Neuronal stem cell (in vitro differentiated cells): ENCODE measurements at regions not wholly inside any gene's neighbourhood (a gene's known extent, or its start where the extent isn't known, plus 50 kb on each side); places are given as distances from the start of the nearest gene placed in this dataset.

Experiments
- DNase-seq: peaks from one replicate; pipeline ENCODE4 v3.0.0-alpha.2; 2013; ENCODE audit warnings: low spot score
- H2AFZ ChIP-seq: one replicate; pipeline ENCODE4 v1.6.1; 2013; ENCODE audit warnings: mild to moderate bottlenecking, low read length, inconsistent platforms
- H2AK5ac ChIP-seq: 2 replicates; pipeline ENCODE4 v1.6.1; 2013; ENCODE audit warnings: low read depth, mild to moderate bottlenecking, inconsistent platforms, low read length, moderate library complexity, mixed read lengths
- H2BK120ac ChIP-seq: 2 replicates; pipeline ENCODE4 v1.6.1; 2013; ENCODE audit warnings: low read depth, mild to moderate bottlenecking, inconsistent platforms, low read length, moderate library complexity, mixed read lengths
- H2BK12ac ChIP-seq: one replicate; pipeline ENCODE4 v1.6.1; 2013; ENCODE audit warnings: low read length, inconsistent platforms
- H2BK15ac ChIP-seq: 2 replicates; pipeline ENCODE4 v1.6.1; 2013; ENCODE audit warnings: mild to moderate bottlenecking, low read length, inconsistent platforms, mixed read lengths
- H2BK5ac ChIP-seq: one replicate; pipeline ENCODE4 v1.6.1; 2013; ENCODE audit warnings: inconsistent platforms, mild to moderate bottlenecking, low read length, moderate library complexity
- H3K14ac ChIP-seq: one replicate; pipeline ENCODE4 v1.6.1; 2013; ENCODE audit warnings: low read length, inconsistent platforms
- H3K18ac ChIP-seq: 2 replicates; pipeline ENCODE4 v1.6.1; 2013; ENCODE audit warnings: low read length, inconsistent platforms
- H3K23ac ChIP-seq: 2 replicates; pipeline ENCODE4 v1.6.1; 2013; ENCODE audit warnings: low read depth, mild to moderate bottlenecking, mixed read lengths, low read length, inconsistent platforms; ENCODE audit not compliant: poor library complexity
- H3K27ac ChIP-seq: replicated peaks from 3 replicates; pipeline ENCODE4 v1.5.1; 2013; ENCODE audit warnings: low read length, inconsistent platforms
- H3K27me3 ChIP-seq, 3 experiments: 2 replicates each; pipeline ENCODE4 v1.6.1; 2013; ENCODE audit warnings: low read length in 3 of 3, mild to moderate bottlenecking in 2 of 3, inconsistent platforms in 1 of 3, low read depth in 1 of 3, mixed read lengths in 1 of 3, moderate library complexity in 1 of 3; ENCODE audit not compliant: control insufficient read depth in 3 of 3, insufficient read depth in 3 of 3
- H3K36me3 ChIP-seq, 2 donors: replicated peaks in 1 of 2; 2 replicates each; pipeline ENCODE4 v1.6.1; 2013; ENCODE audit warnings: low read length in 2 of 2; ENCODE audit not compliant: control insufficient read depth in 2 of 2, insufficient read depth in 2 of 2
- H3K4ac ChIP-seq: 2 replicates; pipeline ENCODE4 v1.6.1; 2013; ENCODE audit warnings: inconsistent platforms, mild to moderate bottlenecking, low read length, moderate library complexity
- H3K4me1 ChIP-seq, 2 donors: 1 replicate in 1 of 2; 2 replicates in 1 of 2; pipeline ENCODE4 v1.6.1; 2013; ENCODE audit warnings: low read length in 2 of 2, low read depth in 1 of 2; ENCODE audit not compliant: control insufficient read depth in 2 of 2, insufficient read depth in 1 of 2
- H3K4me2 ChIP-seq: one replicate; pipeline ENCODE4 v1.6.1; 2013; ENCODE audit warnings: mild to moderate bottlenecking, low read length, inconsistent platforms; ENCODE audit not compliant: insufficient read depth, poor library complexity, severe bottlenecking
- H3K4me3 ChIP-seq, 2 donors: 2 replicates each; pipeline ENCODE4 v1.5.1; 2013; ENCODE audit warnings: low read length in 2 of 2, mild to moderate bottlenecking in 2 of 2, inconsistent platforms in 1 of 2, moderate library complexity in 1 of 2
- H3K79me1 ChIP-seq: one replicate; pipeline ENCODE4 v1.6.1; 2013; ENCODE audit warnings: low read depth, mild to moderate bottlenecking, inconsistent platforms, low read length, moderate library complexity
- H3K9ac ChIP-seq: one replicate; pipeline ENCODE4 v1.6.1; 2013; ENCODE audit warnings: mild to moderate bottlenecking, low read depth, low read length, inconsistent platforms; ENCODE audit not compliant: poor library complexity
- H3K9me3 ChIP-seq, 2 donors: replicated peaks in 1 of 2; 2 replicates each; pipeline versions ENCODE3 to v1.6.1; 2013; ENCODE audit warnings: low read length in 2 of 2, mild to moderate bottlenecking in 2 of 2, inconsistent platforms in 1 of 2, low read depth in 1 of 2, mixed read lengths in 1 of 2, moderate library complexity in 1 of 2; ENCODE audit not compliant: control insufficient read depth in 2 of 2, insufficient read depth in 1 of 2
- H4K8ac ChIP-seq: one replicate; pipeline ENCODE4 v1.6.1; 2013; ENCODE audit warnings: low read depth, mild to moderate bottlenecking, inconsistent platforms, low read length, moderate library complexity
- H4K91ac ChIP-seq: one replicate; pipeline ENCODE4 v1.6.1; 2013; ENCODE audit warnings: low read length, low read depth, mild to moderate bottlenecking, inconsistent platforms; ENCODE audit not compliant: poor library complexity
- WGBS, 2 donors: extraction: QIAGEN DNeasy Blood & Tissue Kit; methylation state at CpG; one replicate each; pipeline ENCODE4 v1.1.7; 2013; ENCODE audit warnings: missing lambda C conversion rate in 2 of 2, mixed read lengths in 1 of 2; ENCODE audit not compliant: insufficient read length in 2 of 2, insufficient replicate concordance in 1 of 2; ENCODE audit errors: extremely low coverage in 2 of 2; 5-methylcytosine and 5-hydroxymethylcytosine counted together

DNA sequence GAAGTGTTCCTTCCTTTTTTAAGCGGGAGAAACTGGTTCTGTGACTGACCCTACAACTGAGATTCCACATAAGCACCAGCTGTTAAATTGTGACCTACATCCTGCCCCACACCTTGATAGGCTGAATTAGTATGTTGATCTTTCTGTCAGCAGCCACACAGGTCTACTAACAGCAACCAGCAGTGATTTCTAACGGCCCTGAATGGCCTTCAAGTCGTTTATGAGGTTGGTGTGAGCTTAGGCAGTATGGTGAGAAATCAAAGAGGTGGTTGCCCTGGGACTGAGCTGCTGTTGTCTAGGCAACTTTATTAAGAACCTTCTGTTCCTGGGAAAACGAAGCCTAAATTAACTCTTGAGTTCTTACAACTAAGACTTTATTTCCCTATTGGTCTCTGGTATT, 197.2 kb upstream of the FSHR start:
- H3K36me3 ChIP-seq: no peaks in the 10 kb centered on the region
- H3K4me1 ChIP-seq: no peaks in the 10 kb centered on the region
- no peak overlapping the region for H2BK15ac ChIP-seq
- no peak overlapping the region for H3K27ac ChIP-seq
- no peak overlapping the region for H3K4ac ChIP-seq
- DNase-seq: no peak
- H3K9ac ChIP-seq: no peak overlapping the region
- no peak overlapping the region for H3K4me3 ChIP-seq
- H3K27me3 ChIP-seq: no peaks in the 10 kb centered on the region
- H3K9me3 ChIP-seq: no peaks in the 10 kb centered on the region
- no CpG with 5 or more reads among the region's 4 CpGs for WGBS, 2 donors
- H2BK12ac ChIP-seq: no peak overlapping the region
- no peak overlapping the region for H2AK5ac ChIP-seq
- H2BK120ac ChIP-seq: no peak overlapping the region
- H3K79me1 ChIP-seq: no peaks in the 10 kb centered on the region
- no peak overlapping the region for H2AFZ ChIP-seq
- H3K4me2 ChIP-seq: no peak overlapping the region
- no peak overlapping the region for H3K14ac ChIP-seq
- no peak overlapping the region for H4K91ac ChIP-seq
- no peak overlapping the region for H3K18ac ChIP-seq
- H2BK5ac ChIP-seq: no peak overlapping the region
- H3K23ac ChIP-seq: no peak overlapping the region
- H4K8ac ChIP-seq: no peak overlapping the region

- H3K27me3 ChIP-seq: no peaks in the 10 kb centered on the region
- no peak overlapping the region for H3K4me3 ChIP-seq
- H3K4me2 ChIP-seq: no peak overlapping the region
- no peaks in the 10 kb centered on the region for H3K79me1 ChIP-seq
- H3K36me3 ChIP-seq: no peaks in the 10 kb centered on the region
- H3K4me1 ChIP-seq: peaks cover 0 to 5% of the 10 kb centered on the region in 2 donors
- H4K8ac ChIP-seq: no peak overlapping the region
- no peaks in the 10 kb centered on the region for H3K9me3 ChIP-seq
- no peak overlapping the region for H2BK12ac ChIP-seq
- H3K9ac ChIP-seq: no peak overlapping the region
- no peak overlapping the region for H2AFZ ChIP-seq
- H2BK15ac ChIP-seq: no peak overlapping the region
- no peak overlapping the region for H2BK120ac ChIP-seq
- no CpG with 5 or more reads among the region's 3 CpGs for WGBS, 2 donors
- no peak overlapping the region for H3K27ac ChIP-seq
- H3K14ac ChIP-seq: no peak overlapping the region
- no peak overlapping the region for H2AK5ac ChIP-seq
- DNase-seq: no peak
- H4K91ac ChIP-seq: no peak overlapping the region
- no peak overlapping the region for H3K4ac ChIP-seq
- H2BK5ac ChIP-seq: no peak overlapping the region
- H3K23ac ChIP-seq: no peak overlapping the region
- no peak overlapping the region for H3K18ac ChIP-seq
These were observed 189.3 kb upstream of the FSHR start for GRCh38 chr2:49343638-49344037.

- H3K4me2 ChIP-seq: no peak overlapping the region
- no peak overlapping the region for H2BK5ac ChIP-seq
- no peak overlapping the region for H2AFZ ChIP-seq
- no peak overlapping the region for H3K4ac ChIP-seq
- no peaks in the 10 kb centered on the region for H3K9me3 ChIP-seq
- DNase-seq: no peak
- H2BK120ac ChIP-seq: no peak overlapping the region
- no peak overlapping the region for H3K18ac ChIP-seq
- H3K14ac ChIP-seq: no peak overlapping the region
- no peak overlapping the region for H3K4me3 ChIP-seq
- H2AK5ac ChIP-seq: no peak overlapping the region
- H2BK15ac ChIP-seq: no peak overlapping the region
- H4K8ac ChIP-seq: no peak overlapping the region
- H2BK12ac ChIP-seq: no peak overlapping the region
- no peak overlapping the region for H3K9ac ChIP-seq
- no peak overlapping the region for H4K91ac ChIP-seq
- no peak overlapping the region for H3K23ac ChIP-seq
- no peaks in the 10 kb centered on the region for H3K27me3 ChIP-seq
- peaks cover 0 to 5% of the 10 kb centered on the region in 2 donors for H3K4me1 ChIP-seq
- H3K27ac ChIP-seq: no peak overlapping the region
- H3K79me1 ChIP-seq: no peaks in the 10 kb centered on the region
- WGBS, 2 donors: no CpG with 5 or more reads among the region's 1 CpG
- H3K36me3 ChIP-seq: no peaks in the 10 kb centered on the region
These were observed 187.8 kb upstream of the FSHR start for GRCh38 chr2:49342156-49342555.

DNA sequence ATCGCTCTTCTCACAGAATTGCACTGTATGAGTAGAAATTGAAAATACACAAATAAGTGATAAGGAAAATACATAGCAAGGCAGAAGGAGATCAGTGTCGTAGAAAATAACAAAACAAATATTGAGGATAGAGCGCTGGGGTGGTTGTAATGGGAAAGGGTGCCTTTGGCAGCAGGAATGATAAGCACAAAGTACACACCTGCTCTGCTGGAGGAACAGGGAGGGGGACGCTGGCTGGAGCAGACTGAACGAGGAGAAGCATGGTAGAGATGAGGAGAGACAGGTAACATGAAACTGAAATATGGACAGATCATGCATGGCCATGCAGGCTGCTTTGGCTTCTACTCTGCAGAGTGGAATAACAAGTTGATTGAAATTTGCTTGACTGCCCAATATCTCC, 181.2 kb upstream of the FSHR start:
- H3K18ac ChIP-seq: no peak overlapping the region
- H2BK5ac ChIP-seq: no peak overlapping the region
- H3K79me1 ChIP-seq: no peaks in the 10 kb centered on the region
- WGBS, 2 donors: no CpG with 5 or more reads among the region's 5 CpGs
- H3K27me3 ChIP-seq: no peaks in the 10 kb centered on the region
- H3K9me3 ChIP-seq: no peaks in the 10 kb centered on the region
- DNase-seq: no peak
- no peak overlapping the region for H4K91ac ChIP-seq
- H2AFZ ChIP-seq: no peak overlapping the region
- H3K4me3 ChIP-seq: no peak overlapping the region
- H3K4me1 ChIP-seq: peaks cover 0 to 5% of the 10 kb centered on the region in 2 donors
- no peak overlapping the region for H3K4me2 ChIP-seq
- no peak overlapping the region for H2BK15ac ChIP-seq
- no peak overlapping the region for H2BK120ac ChIP-seq
- H2AK5ac ChIP-seq: no peak overlapping the region
- H3K27ac ChIP-seq: no peak overlapping the region
- no peak overlapping the region for H2BK12ac ChIP-seq
- no peak overlapping the region for H4K8ac ChIP-seq
- H3K23ac ChIP-seq: no peak overlapping the region
- no peaks in the 10 kb centered on the region for H3K36me3 ChIP-seq
- H3K4ac ChIP-seq: no peak overlapping the region
- H3K14ac ChIP-seq: no peak overlapping the region
- no peak overlapping the region for H3K9ac ChIP-seq
